Omental fat pad (tissue), 3 donors: ENCODE measurements at regions not wholly inside any gene's neighbourhood (a gene's known extent, or its start where the extent isn't known, plus 50 kb on each side); places are given as distances from the start of the nearest gene placed in this dataset.

ENCODE experiments used
- ATAC-seq: fragments of 150-250 bp; one replicate; pipeline ENCODE4 v1.9.1; 2016; ENCODE audit warnings: mild to moderate bottlenecking, moderate library complexity; ENCODE audit not compliant: low FRiP score
- DNase-seq: peaks from one replicate; pipeline ENCODE4 v3.0.0-alpha.2; 2019; ENCODE audit warnings: low spot score
- TF ChIP-seq, protein P1 (sequence below), 3 donors: fragments of 450-650 bp; IDR thresholded peaks; one replicate each; pipeline ENCODE4 v1.5.1; 2016 to 2017; ENCODE audit warnings: antibody characterized with exemption in 3 of 3, mild to moderate bottlenecking in 3 of 3, moderate library complexity in 2 of 3

DNA sequence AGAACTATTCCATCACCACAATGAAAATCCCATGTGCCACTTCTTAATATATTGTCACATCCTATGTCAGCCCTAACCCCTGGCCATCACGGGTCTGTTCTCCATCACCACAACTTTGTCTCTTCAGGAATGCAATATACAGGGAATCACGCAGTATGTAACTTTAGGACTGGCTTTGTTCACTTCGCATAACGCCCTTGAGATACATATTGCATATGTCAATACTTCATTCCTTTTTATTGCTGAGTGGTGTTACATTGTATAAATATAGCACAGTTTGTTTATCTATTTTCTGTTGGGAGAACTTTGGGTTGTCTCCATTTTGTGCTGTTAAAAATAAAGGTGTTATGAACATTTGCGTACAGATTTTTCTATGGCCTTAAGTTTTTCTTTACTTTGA lies 195.4 kb upstream of the ZMIZ1 start:
- no peak for DNase-seq
- TF ChIP-seq, protein P1, sequence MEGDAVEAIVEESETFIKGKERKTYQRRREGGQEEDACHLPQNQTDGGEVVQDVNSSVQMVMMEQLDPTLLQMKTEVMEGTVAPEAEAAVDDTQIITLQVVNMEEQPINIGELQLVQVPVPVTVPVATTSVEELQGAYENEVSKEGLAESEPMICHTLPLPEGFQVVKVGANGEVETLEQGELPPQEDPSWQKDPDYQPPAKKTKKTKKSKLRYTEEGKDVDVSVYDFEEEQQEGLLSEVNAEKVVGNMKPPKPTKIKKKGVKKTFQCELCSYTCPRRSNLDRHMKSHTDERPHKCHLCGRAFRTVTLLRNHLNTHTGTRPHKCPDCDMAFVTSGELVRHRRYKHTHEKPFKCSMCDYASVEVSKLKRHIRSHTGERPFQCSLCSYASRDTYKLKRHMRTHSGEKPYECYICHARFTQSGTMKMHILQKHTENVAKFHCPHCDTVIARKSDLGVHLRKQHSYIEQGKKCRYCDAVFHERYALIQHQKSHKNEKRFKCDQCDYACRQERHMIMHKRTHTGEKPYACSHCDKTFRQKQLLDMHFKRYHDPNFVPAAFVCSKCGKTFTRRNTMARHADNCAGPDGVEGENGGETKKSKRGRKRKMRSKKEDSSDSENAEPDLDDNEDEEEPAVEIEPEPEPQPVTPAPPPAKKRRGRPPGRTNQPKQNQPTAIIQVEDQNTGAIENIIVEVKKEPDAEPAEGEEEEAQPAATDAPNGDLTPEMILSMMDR (IDR thresholded peaks at IDR 0.05), result no peak
- ATAC-seq, result no peak

DNA sequence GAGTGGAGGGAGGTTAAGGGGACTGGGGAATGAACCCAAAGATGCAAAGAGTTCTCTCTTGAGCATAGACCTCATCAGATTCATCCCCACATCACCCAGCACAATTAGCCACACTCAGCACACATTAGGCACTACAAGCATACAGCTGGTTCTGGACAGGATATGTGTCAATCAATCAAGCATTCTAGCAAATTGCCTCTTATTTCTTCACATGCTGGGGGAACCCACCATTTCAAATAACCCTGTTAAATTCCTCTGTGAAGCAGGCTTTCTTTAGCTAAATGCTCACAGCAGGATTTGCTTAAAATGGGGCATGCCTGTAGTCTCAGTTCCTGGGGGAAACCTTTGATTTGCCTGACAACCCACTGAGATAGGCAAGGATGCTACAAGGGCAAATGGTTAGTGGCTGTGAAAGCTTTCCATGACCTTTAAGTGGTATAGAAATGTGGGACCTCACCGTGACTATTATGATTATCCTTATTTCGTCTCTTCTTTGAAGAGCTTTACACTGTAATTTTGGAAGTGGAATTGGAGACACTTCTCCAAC lies 193.4 kb upstream of the ZMIZ1 start:
- DNase-seq (no peak), ATAC-seq (no peak)
- TF ChIP-seq, protein P1 (IDR thresholded peaks at IDR 0.05), result no peak

DNA sequence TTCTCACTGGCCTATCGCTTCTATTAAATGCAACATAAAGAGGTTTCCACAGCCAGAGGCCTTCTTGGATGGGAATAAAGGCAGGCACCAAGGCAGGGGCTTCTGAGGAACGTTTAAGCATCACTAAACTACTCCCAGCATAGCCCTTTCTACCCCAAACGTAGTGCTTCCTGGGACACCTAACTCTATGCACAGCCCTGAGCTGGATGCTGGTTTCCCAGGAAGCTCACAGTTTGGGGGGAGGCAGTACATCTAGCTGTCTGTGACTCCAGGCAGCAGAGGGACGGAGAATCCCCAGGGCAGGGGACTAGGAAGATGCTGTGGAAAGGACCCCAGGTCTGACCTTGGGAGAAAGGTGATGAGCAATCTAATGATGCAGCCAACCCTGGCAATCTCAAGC lies 192.8 kb upstream of the ZMIZ1 start:
- no peak for ATAC-seq
- no peak for DNase-seq
- TF ChIP-seq, protein P1 (IDR thresholded peaks at IDR 0.05), result no peak

DNA sequence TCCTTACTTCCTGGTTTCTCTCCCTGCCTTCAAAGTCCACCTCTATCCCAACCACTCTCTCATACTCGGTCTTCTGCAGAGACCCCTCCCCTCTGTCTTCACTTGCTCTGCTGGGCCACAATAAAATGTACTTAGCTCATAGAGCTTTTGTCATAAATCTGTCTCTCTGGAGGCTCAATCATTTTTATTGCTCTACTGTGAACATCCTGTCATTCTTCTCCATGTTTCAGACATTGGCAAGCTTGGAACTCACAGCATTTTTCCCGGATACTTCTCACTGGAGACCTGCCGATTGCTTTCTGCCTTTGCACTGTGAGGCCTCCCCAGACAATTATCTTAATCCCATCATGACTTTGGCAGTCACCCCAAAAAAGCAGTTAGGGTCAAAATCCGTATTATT lies 192.3 kb upstream of the ZMIZ1 start:
- DNase-seq, result no peak
- TF ChIP-seq, protein P1 (IDR thresholded peaks at IDR 0.05), result no peak
- no peak for ATAC-seq

DNA sequence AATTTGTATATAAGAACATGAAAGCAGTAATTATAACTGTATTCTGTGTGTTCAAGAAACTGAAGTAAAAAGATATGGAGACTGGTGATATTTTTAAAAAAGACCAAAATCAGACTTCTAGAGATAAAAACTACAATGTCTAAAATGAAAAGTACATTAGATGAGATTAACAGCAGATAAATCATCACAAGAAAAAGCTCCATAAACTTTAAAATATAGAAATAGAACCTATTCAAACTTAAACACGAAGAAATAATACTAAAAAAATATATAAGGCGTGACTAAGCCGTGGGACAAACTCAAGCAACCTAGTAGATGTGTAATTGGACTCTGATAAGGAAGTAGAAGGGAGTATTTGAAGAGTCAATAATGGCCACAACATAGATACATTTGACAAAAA lies 189.1 kb upstream of the ZMIZ1 start:
- TF ChIP-seq, protein P1 (IDR thresholded peaks at IDR 0.05), result no peak
- no peak for DNase-seq
- ATAC-seq, result no peak

DNA sequence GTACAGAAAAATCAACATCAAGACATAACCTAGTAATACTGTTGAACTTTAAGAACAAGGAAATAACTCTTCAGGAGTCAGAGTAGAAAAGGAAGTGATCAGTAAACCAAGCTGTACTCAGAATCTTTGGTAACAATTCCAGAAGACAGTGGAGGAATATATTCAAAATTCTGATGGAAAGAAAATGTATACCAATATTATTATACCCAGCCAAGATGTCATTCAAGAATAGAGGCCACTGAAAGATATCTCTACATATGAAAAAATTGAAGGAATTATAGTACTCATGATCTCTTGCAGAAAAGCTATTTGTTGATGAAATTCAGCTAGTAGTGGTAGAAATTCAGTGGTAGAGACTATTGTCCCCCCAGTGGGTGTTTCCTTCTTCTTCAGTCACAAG lies 182.6 kb upstream of the ZMIZ1 start:
- DNase-seq (no peak), ATAC-seq (no peak)
- TF ChIP-seq, protein P1 (IDR thresholded peaks at IDR 0.05), result no peak

DNA sequence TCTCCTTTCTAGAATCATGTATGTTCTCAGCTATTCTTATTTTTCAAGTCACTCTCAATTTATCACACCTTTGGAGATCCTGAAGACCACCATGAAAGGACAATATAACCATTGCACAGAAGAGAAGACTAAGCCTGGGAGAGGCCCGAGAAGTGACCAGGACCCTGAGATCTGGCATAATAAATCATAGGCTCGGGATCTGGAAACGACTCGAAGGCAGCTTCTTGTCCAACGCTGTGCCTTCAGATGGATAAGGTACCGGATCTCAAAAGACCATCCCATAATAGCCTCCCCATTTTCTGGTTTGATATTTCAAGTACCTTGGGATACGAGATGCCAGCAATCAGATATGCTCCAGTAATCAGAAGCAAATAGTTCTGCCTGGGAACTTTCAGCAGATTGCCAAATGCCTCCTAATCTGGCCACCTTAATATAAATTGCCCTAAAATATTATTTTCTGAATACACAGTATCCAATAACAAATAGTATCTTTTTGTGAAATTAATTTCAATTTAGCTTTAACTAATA lies 179.2 kb upstream of the ZMIZ1 start:
- no peak for DNase-seq
- TF ChIP-seq, protein P1 (IDR thresholded peaks at IDR 0.05), result no peak
- no peak for ATAC-seq
